ENCODE measurements at regions not wholly inside any gene's neighbourhood (a gene's known extent, or its start where the extent isn't known, plus 50 kb on each side); places are given as distances from the start of the nearest gene placed in this dataset.

DNA sequence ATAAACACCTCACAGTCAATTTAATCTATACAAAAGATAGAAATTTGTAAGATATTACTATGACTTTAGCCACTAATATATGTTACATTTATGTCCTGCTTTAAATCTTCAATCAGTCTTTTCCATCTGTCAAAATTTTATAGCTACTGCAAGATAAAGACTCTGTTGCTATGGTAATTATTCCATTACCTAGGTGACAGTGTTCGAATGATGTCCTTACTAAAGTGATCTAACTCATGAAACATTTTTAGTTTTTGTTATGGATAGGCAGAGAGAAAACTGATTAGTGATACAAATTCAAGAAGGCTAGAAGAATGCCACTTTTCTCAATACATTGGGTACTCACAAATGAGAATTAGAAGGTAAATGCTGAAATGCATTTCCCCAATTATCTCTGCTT, 359.9 kb upstream of the FSHR start:
- Histone ChIP-seq H3K4me3 (ENCODE audit: low read depth in 2 of 2, low read length in 1 of 2) (no peak overlapping the region), H3K36me3 (replicated peaks in 1 of 2; ENCODE audit: control insufficient read depth in 1 of 2, insufficient read depth in 2 of 2, low read length in 1 of 2) (no peaks in the 10 kb centered on the region), H3K79me2 (ENCODE audit: insufficient read depth) (no peaks in the 10 kb centered on the region), H2AFZ (ENCODE audit: low read depth) (no peak overlapping the region), H3K9me3 (no peaks in the 10 kb centered on the region), H3F3A (replicated peaks; ENCODE audit: insufficient read depth) (no peaks in the 10 kb centered on the region), H3K27me3 (ENCODE audit: insufficient read depth) (no peaks in the 10 kb centered on the region), H3K4me1 (ENCODE audit: control insufficient read depth in 1 of 2, insufficient read depth in 2 of 2, low read depth in 1 of 2, low read length in 1 of 2) (peaks cover 0 to 7% of the 10 kb centered on the region in 2 experiments; a peak in 2 of 4 replicates), H3K9ac (no peak overlapping the region), H3K9me2 (no peaks in the 10 kb centered on the region), H3K27ac (ENCODE audit: low read depth in 2 of 2, low read length in 1 of 2) (no peak overlapping the region), H3K4me2 (no peak overlapping the region), H4K20me1 (ENCODE audit: insufficient read depth) (no peaks in the 10 kb centered on the region)
- TF ChIP-seq RFX5 (IDR thresholded peaks at IDR 0.05; ENCODE audit: low read length) (no peak), JUND (IDR thresholded peaks at IDR 0.05) (no peak), GABPA (IDR thresholded peaks at IDR 0.05; ENCODE audit: low read depth) (no peak), TCF12 (IDR thresholded peaks at IDR 0.05) (no peak), FOSL2 (IDR thresholded peaks at IDR 0.05; ENCODE audit: borderline replicate concordance, low read depth) (no peak), SMC3 (IDR thresholded peaks at IDR 0.05; ENCODE audit: low read depth, low read length) (no peak), FOXJ3 (CRISPR knock-in tag; IDR thresholded peaks at IDR 0.05) (no peak), SIN3A (IDR thresholded peaks at IDR 0.05; ENCODE audit: borderline replicate concordance, low read depth, low read length) (no peak), NFIC (IDR thresholded peaks at IDR 0.05; ENCODE audit: borderline replicate concordance) (no peak), RCOR1 (IDR thresholded peaks at IDR 0.05; ENCODE audit: low read length) (no peak), NRF1 (IDR thresholded peaks at IDR 0.05; ENCODE audit: low read depth, low read length) (no peak)
- TF ChIP-seq, protein P1, sequence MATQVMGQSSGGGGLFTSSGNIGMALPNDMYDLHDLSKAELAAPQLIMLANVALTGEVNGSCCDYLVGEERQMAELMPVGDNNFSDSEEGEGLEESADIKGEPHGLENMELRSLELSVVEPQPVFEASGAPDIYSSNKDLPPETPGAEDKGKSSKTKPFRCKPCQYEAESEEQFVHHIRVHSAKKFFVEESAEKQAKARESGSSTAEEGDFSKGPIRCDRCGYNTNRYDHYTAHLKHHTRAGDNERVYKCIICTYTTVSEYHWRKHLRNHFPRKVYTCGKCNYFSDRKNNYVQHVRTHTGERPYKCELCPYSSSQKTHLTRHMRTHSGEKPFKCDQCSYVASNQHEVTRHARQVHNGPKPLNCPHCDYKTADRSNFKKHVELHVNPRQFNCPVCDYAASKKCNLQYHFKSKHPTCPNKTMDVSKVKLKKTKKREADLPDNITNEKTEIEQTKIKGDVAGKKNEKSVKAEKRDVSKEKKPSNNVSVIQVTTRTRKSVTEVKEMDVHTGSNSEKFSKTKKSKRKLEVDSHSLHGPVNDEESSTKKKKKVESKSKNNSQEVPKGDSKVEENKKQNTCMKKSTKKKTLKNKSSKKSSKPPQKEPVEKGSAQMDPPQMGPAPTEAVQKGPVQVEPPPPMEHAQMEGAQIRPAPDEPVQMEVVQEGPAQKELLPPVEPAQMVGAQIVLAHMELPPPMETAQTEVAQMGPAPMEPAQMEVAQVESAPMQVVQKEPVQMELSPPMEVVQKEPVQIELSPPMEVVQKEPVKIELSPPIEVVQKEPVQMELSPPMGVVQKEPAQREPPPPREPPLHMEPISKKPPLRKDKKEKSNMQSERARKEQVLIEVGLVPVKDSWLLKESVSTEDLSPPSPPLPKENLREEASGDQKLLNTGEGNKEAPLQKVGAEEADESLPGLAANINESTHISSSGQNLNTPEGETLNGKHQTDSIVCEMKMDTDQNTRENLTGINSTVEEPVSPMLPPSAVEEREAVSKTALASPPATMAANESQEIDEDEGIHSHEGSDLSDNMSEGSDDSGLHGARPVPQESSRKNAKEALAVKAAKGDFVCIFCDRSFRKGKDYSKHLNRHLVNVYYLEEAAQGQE (IDR thresholded peaks at IDR 0.05; ENCODE audit: low read depth, low read length): no peak
- TF ChIP-seq, protein P2, sequence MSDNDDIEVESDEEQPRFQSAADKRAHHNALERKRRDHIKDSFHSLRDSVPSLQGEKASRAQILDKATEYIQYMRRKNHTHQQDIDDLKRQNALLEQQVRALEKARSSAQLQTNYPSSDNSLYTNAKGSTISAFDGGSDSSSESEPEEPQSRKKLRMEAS (IDR thresholded peaks at IDR 0.05; ENCODE audit: low read depth): no peak
- DNase-seq: no peak
- 5% methylated on average over 1 of the region's 1 CpG for WGBS (ENCODE audit: low lambda C conversion rate)
- ChIA-PET POLR2A (no interaction called here), CTCF (no interaction called here)

DNA sequence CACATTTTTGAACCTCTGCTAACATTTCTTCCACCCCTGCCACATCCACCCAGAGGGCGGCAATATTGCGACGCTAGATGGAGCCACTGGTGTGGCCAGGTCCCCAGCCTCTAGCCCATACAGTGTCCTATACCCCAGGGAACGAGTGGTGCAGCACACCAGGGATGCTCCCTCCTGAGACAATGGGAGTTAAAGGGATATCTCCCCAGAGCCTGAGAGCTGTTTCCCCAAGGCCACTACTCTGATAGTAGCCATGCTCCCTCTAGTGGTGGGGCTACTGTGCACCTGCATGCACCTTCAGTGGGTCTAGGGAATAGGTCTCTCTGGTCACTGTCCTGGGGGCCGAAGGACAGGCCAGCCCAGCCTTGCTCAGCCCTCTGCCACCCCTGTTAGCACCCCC, 336.4 kb upstream of the FSHR start:
- Histone ChIP-seq H3F3A (replicated peaks; ENCODE audit: insufficient read depth) (no peaks in the 10 kb centered on the region), H3K27ac (ENCODE audit: low read depth in 2 of 2, low read length in 1 of 2) (no peak overlapping the region), H3K36me3 (replicated peaks in 1 of 2; ENCODE audit: control insufficient read depth in 1 of 2, insufficient read depth in 2 of 2, low read length in 1 of 2) (no peaks in the 10 kb centered on the region), H3K4me3 (ENCODE audit: low read depth in 2 of 2, low read length in 1 of 2) (no peak overlapping the region), H4K20me1 (ENCODE audit: insufficient read depth) (no peaks in the 10 kb centered on the region), H3K4me2 (no peak overlapping the region), H3K4me1 (ENCODE audit: control insufficient read depth in 1 of 2, insufficient read depth in 2 of 2, low read depth in 1 of 2, low read length in 1 of 2) (no peaks in the 10 kb centered on the region), H3K9ac (no peak overlapping the region), H3K79me2 (ENCODE audit: insufficient read depth) (no peaks in the 10 kb centered on the region), H3K9me2 (no peaks in the 10 kb centered on the region), H3K27me3 (ENCODE audit: insufficient read depth) (no peaks in the 10 kb centered on the region), H2AFZ (ENCODE audit: low read depth) (no peak overlapping the region), H3K9me3 (peaks cover 7% of the 10 kb centered on the region; the same call in 1 of the 2 replicates)
- CTCF ChIA-PET: interaction anchor here (0.7 kb wide), 1 partner anchor 10 kb away, joined by 3 read pairs; no protein-coding TSS in a partner anchor
- DNase-seq: no peak
- WGBS (ENCODE audit: low lambda C conversion rate): 0% methylated on average over 1 of the region's 5 CpGs
- POLR2A ChIA-PET: no interaction called here
- TF ChIP-seq RAD21 (IDR thresholded peaks at IDR 0.05; ENCODE audit: low read length) (peak; percentile 19; the same call in 1 of the 2 replicates), SMC3 (IDR thresholded peaks at IDR 0.05; ENCODE audit: low read depth, low read length) (no peak), FOSL2 (IDR thresholded peaks at IDR 0.05; ENCODE audit: borderline replicate concordance, low read depth) (no peak), JUND (IDR thresholded peaks at IDR 0.05) (no peak), MXI1 (IDR thresholded peaks at IDR 0.05; ENCODE audit: low read depth, low read length) (no peak), ELF1 (IDR thresholded peaks at IDR 0.05) (no peak), NFIC (IDR thresholded peaks at IDR 0.05; ENCODE audit: borderline replicate concordance) (no peak), CHD2 (IDR thresholded peaks at IDR 0.05; ENCODE audit: low read length, partially characterized antibody) (no peak)
- TF ChIP-seq, protein P3, sequence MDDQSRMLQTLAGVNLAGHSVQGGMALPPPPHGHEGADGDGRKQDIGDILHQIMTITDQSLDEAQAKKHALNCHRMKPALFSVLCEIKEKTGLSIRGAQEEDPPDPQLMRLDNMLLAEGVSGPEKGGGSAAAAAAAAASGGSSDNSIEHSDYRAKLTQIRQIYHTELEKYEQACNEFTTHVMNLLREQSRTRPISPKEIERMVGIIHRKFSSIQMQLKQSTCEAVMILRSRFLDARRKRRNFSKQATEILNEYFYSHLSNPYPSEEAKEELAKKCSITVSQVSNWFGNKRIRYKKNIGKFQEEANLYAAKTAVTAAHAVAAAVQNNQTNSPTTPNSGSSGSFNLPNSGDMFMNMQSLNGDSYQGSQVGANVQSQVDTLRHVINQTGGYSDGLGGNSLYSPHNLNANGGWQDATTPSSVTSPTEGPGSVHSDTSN (IDR thresholded peaks at IDR 0.05): no peak

Data from SK-N-SH (cell line).